GM21447 (cell line): ENCODE measurements at regions not wholly inside any gene's neighbourhood (a gene's known extent, or its start where the extent isn't known, plus 50 kb on each side); places are given as distances from the start of the nearest gene placed in this dataset.

Experiments
- ATAC-seq: cut with Tn5 transposase; IDR thresholded peaks from one replicate; pipeline ENCODE4 v1.9.1; 2021; ENCODE audit not compliant: unreplicated experiment

- ATAC-seq = no peak
These were observed 60.3 kb upstream of the EML4 start for GRCh38 chr2:42108852-42109251.

GRCh38 chr2:42109959-42110640 is 59.1 kb upstream of the EML4 start:
- ATAC-seq = no peak

- ATAC-seq = no peak
These were observed 58.4 kb upstream of the EML4 start for GRCh38 chr2:42110641-42111322.

GRCh38 chr2:42112418-42112817 is 56.7 kb upstream of the EML4 start:
- no peak for ATAC-seq

GRCh38 chr2:42113452-42113851 is 55.7 kb upstream of the EML4 start:
- ATAC-seq = no peak

GRCh38 chr2:42114091-42114490 is 55.1 kb upstream of the EML4 start:
- no peak for ATAC-seq

GRCh38 chr2:42115588-42115987 is 53.6 kb upstream of the EML4 start:
- no peak for ATAC-seq

GRCh38 chr2:42116195-42117181 is 52.7 kb upstream of the EML4 start:
- ATAC-seq = no peak

- no peak for ATAC-seq
These were observed 52.0 kb upstream of the EML4 start for GRCh38 chr2:42117182-42117579.

- ATAC-seq = peak; percentile 92
These were observed 51.0 kb upstream of the EML4 start for GRCh38 chr2:42117923-42118753.

- ATAC-seq = no peak
These were observed 50.2 kb upstream of the EML4 start for GRCh38 chr2:42118754-42119569.
